Fibroblast of lung (primary cell): ENCODE measurements at regions not wholly inside any gene's neighbourhood (a gene's known extent, or its start where the extent isn't known, plus 50 kb on each side); places are given as distances from the start of the nearest gene placed in this dataset.

ENCODE experiments used
- EZH2 ChIP-seq: IDR thresholded peaks from 2 replicates; pipeline ENCODE4 v1.5.1; 2012; ENCODE audit warnings: low read length, control low read depth, mild to moderate bottlenecking; ENCODE audit errors: missing control alignments
- TF ChIP-seq, protein P1 (sequence below), 2 donors: IDR thresholded peaks in 1 of 2; conservative IDR thresholded peaks in 1 of 2; 1 replicate in 1 of 2; 2 replicates in 1 of 2; pipeline ENCODE4 v1.5.1; 2011 to 2012; ENCODE audit warnings: low read length in 2 of 2, control low read depth in 1 of 2, inconsistent platforms in 1 of 2, low read depth in 1 of 2, mild to moderate bottlenecking in 1 of 2

DNA sequence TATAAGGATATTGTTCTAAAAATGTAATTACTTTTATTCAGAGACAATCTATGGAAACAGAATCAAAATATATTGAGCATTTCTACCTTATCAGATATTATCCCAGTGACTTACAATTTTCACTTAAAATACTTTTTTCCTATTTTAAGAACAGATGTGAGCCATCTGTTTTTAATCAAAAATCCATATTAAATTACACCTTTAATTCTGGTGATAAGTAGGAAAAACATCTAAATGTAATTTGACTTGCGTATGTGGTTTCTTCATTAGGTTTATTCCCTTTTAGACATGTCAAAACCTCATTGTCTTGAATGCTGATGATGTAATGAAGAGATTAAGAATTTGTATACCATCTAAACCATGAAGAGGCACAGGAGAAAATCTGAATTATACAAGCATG lies 1118.8 kb upstream of the TMPRSS15 start:
- TF ChIP-seq, protein P1, sequence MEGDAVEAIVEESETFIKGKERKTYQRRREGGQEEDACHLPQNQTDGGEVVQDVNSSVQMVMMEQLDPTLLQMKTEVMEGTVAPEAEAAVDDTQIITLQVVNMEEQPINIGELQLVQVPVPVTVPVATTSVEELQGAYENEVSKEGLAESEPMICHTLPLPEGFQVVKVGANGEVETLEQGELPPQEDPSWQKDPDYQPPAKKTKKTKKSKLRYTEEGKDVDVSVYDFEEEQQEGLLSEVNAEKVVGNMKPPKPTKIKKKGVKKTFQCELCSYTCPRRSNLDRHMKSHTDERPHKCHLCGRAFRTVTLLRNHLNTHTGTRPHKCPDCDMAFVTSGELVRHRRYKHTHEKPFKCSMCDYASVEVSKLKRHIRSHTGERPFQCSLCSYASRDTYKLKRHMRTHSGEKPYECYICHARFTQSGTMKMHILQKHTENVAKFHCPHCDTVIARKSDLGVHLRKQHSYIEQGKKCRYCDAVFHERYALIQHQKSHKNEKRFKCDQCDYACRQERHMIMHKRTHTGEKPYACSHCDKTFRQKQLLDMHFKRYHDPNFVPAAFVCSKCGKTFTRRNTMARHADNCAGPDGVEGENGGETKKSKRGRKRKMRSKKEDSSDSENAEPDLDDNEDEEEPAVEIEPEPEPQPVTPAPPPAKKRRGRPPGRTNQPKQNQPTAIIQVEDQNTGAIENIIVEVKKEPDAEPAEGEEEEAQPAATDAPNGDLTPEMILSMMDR (conservative IDR thresholded peaks at IDR 0.05 in 1 of 2, IDR thresholded peaks at IDR 0.05 in 1 of 2; ENCODE audit: low read depth in 1 of 2, low read length in 2 of 2) = no peak
- no peak for TF ChIP-seq EZH2
